ENCODE measurements at regions not wholly inside any gene's neighbourhood (a gene's known extent, or its start where the extent isn't known, plus 50 kb on each side); places are given as distances from the start of the nearest gene placed in this dataset.

GRCh38 chr15:29424118-29424517 is 154.5 kb upstream of the NSMCE3 start:
- Mint-ChIP-seq H3K27ac (ENCODE audit: low read depth, unreplicated experiment) (no peak overlapping the region), H3K4me1 (ENCODE audit: insufficient read depth, unreplicated experiment) (no peaks in the 10 kb centered on the region), H3K27me3 (ENCODE audit: insufficient read depth, unreplicated experiment) (peaks cover 35% of the 10 kb centered on the region), H3K36me3 (ENCODE audit: insufficient read depth, unreplicated experiment) (no peaks in the 10 kb centered on the region), H3K4me3 (ENCODE audit: unreplicated experiment) (no peak overlapping the region), H3K9me3 (ENCODE audit: unreplicated experiment) (peaks cover 21% of the 10 kb centered on the region)
- intact Hi-C loops (cut with micrococcal nuclease) = no loop called here
- DNase-seq (ENCODE audit: unreplicated experiment) = no peak
- no TSS peak for BruUV-seq (replicated peaks)
- ChIA-PET POLR2A (no interaction called here), CTCF (no interaction called here)
- TF ChIP-seq, protein P1, sequence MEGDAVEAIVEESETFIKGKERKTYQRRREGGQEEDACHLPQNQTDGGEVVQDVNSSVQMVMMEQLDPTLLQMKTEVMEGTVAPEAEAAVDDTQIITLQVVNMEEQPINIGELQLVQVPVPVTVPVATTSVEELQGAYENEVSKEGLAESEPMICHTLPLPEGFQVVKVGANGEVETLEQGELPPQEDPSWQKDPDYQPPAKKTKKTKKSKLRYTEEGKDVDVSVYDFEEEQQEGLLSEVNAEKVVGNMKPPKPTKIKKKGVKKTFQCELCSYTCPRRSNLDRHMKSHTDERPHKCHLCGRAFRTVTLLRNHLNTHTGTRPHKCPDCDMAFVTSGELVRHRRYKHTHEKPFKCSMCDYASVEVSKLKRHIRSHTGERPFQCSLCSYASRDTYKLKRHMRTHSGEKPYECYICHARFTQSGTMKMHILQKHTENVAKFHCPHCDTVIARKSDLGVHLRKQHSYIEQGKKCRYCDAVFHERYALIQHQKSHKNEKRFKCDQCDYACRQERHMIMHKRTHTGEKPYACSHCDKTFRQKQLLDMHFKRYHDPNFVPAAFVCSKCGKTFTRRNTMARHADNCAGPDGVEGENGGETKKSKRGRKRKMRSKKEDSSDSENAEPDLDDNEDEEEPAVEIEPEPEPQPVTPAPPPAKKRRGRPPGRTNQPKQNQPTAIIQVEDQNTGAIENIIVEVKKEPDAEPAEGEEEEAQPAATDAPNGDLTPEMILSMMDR (IDR thresholded peaks at IDR 0.05; ENCODE audit: unreplicated experiment) = no peak

GRCh38 chr15:29422606-29423005 is 153.0 kb upstream of the NSMCE3 start:
- Mint-ChIP-seq H3K9me3 (ENCODE audit: unreplicated experiment) (peaks cover 26% of the 10 kb centered on the region), H3K4me1 (ENCODE audit: insufficient read depth, unreplicated experiment) (no peaks in the 10 kb centered on the region), H3K27me3 (ENCODE audit: insufficient read depth, unreplicated experiment) (peaks cover 41% of the 10 kb centered on the region), H3K36me3 (ENCODE audit: insufficient read depth, unreplicated experiment) (no peaks in the 10 kb centered on the region), H3K27ac (ENCODE audit: low read depth, unreplicated experiment) (no peak overlapping the region), H3K4me3 (ENCODE audit: unreplicated experiment) (no peak overlapping the region)
- CTCF ChIA-PET = no interaction called here
- POLR2A ChIA-PET = no interaction called here
- BruUV-seq (replicated peaks) = no TSS peak
- intact Hi-C loops (cut with micrococcal nuclease) = no loop called here
- TF ChIP-seq, protein P1 (IDR thresholded peaks at IDR 0.05; ENCODE audit: unreplicated experiment) = no peak
- no peak for DNase-seq (ENCODE audit: unreplicated experiment)

DNA sequence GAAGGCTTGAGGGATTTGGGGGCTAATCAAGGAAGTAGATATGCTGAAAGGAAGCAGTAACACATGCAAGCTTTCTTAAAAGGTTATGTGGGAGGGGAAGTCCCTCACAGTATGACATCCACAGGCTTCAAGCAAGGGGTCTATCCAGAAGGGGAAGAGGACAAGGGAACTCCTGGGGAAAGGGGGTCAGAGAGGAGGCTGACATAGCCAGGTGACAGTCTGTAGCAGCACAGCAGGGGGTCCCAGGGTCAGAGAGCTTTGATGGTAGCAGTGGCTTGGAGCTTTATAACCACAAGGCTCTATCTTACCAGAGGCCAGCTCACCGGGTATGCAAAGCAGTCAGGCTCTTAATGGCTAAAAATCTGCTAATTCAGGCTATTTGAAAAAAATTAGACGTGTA is 150.6 kb upstream of the NSMCE3 start:
- no peak for DNase-seq (ENCODE audit: unreplicated experiment)
- intact Hi-C loops (cut with micrococcal nuclease) = no loop called here
- Mint-ChIP-seq H3K27ac (ENCODE audit: low read depth, unreplicated experiment) (no peak overlapping the region), H3K4me1 (ENCODE audit: insufficient read depth, unreplicated experiment) (no peaks in the 10 kb centered on the region), H3K36me3 (ENCODE audit: insufficient read depth, unreplicated experiment) (no peaks in the 10 kb centered on the region), H3K27me3 (ENCODE audit: insufficient read depth, unreplicated experiment) (peaks cover 30% of the 10 kb centered on the region), H3K4me3 (ENCODE audit: unreplicated experiment) (no peak overlapping the region), H3K9me3 (ENCODE audit: unreplicated experiment) (peaks cover 23% of the 10 kb centered on the region)
- CTCF ChIA-PET = no interaction called here
- no TSS peak for BruUV-seq (replicated peaks)
- POLR2A ChIA-PET = interaction anchor here (0.6 to 1.3 kb wide), 2 partner anchors 9 to 18 kb away, joined by 3 to 4 read pairs; no protein-coding TSS in a partner anchor
- TF ChIP-seq, protein P1 (IDR thresholded peaks at IDR 0.05; ENCODE audit: unreplicated experiment) = no peak

DNA sequence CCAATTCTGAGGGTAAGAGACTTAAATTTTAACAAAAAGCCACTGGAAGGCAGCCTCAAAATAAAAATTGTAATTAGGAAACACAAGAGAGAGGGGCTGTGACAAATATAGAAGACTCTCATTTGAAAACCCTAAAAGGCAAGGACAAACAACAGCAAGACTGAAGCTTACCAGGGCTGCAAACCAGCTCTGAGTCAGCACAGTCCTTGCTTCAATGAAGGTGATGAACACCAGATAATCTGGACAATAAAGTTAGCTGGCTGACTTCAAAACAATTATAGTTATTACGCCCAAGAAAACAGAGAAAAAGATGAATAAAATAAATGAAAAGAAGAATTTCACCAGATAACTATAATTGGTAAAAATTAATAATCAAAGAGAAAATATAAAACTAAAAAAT is 149.3 kb upstream of the NSMCE3 start:
- Mint-ChIP-seq H3K4me3 (ENCODE audit: unreplicated experiment) (no peak overlapping the region), H3K4me1 (ENCODE audit: insufficient read depth, unreplicated experiment) (no peaks in the 10 kb centered on the region), H3K27me3 (ENCODE audit: insufficient read depth, unreplicated experiment) (peaks cover 42% of the 10 kb centered on the region), H3K9me3 (ENCODE audit: unreplicated experiment) (peaks cover 16% of the 10 kb centered on the region), H3K27ac (ENCODE audit: low read depth, unreplicated experiment) (no peak overlapping the region), H3K36me3 (ENCODE audit: insufficient read depth, unreplicated experiment) (no peaks in the 10 kb centered on the region)
- POLR2A ChIA-PET = interaction anchor here (1.3 kb wide), 1 partner anchor 9 kb away, joined by 3 read pairs; no protein-coding TSS in a partner anchor
- DNase-seq (ENCODE audit: unreplicated experiment) = no peak
- TF ChIP-seq, protein P1 (IDR thresholded peaks at IDR 0.05; ENCODE audit: unreplicated experiment) = no peak
- intact Hi-C loops (cut with micrococcal nuclease) = no loop called here
- CTCF ChIA-PET = no interaction called here
- BruUV-seq (replicated peaks) = no TSS peak
